ENCODE measurements at regions not wholly inside any gene's neighbourhood (a gene's known extent, or its start where the extent isn't known, plus 50 kb on each side); places are given as distances from the start of the nearest gene placed in this dataset.

DNA sequence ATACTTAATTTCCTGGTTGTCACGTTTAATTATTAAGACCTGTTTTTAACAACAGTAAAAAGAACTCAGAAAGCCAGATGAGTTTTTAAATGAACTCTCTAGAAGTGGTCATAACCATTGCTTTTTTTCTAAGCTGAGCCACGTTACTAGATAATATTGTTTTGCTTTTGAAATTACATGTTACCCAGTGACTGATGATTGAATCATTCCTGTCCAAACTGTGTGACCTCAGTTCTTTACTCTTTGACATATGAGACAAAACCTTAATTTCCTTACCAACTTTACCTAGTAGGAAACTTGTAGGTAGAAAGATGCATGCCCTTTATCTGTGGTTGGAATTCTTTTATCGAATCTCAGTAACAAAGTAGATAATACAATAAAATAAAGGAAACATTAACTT is 411.7 kb downstream of the SH3GL2 start:
- H3K4me3 Mint-ChIP-seq = no peak overlapping the region
- POLR2A ChIA-PET = no interaction called here
- DNase-seq (ENCODE audit: low spot score) (no peak), ATAC-seq (no peak)
- H3K4me1 Mint-ChIP-seq = peaks cover 14% of the 10 kb centered on the region
- CTCF ChIA-PET = interaction anchor here (0.7 kb wide), 1 partner anchor 180 kb away, joined by 3 read pairs; no protein-coding TSS in a partner anchor
- no peak overlapping the region for H3K27ac Mint-ChIP-seq
- no peaks in the 10 kb centered on the region for H3K9me3 Mint-ChIP-seq
- no peak for TF ChIP-seq ZBTB43 (CRISPR knock-in tag; IDR thresholded peaks at IDR 0.05)
- TF ChIP-seq ZNF423 (CRISPR knock-in tag; IDR thresholded peaks at IDR 0.05) = no peak
- no peak for TF ChIP-seq MYBL2 (CRISPR knock-in tag; IDR thresholded peaks at IDR 0.05)
- TF ChIP-seq ATF1 (CRISPR knock-in tag; IDR thresholded peaks at IDR 0.05) = no peak
- no peak for TF ChIP-seq SOX15 (CRISPR knock-in tag; IDR thresholded peaks at IDR 0.05)
- TF ChIP-seq GRHL2 (CRISPR knock-in tag; IDR thresholded peaks at IDR 0.05; ENCODE audit: insufficient replicate concordance, severe bottlenecking) = no peak
- TF ChIP-seq TP53 (CRISPR knock-in tag; IDR thresholded peaks at IDR 0.05) = no peak
- TF ChIP-seq, protein P1, sequence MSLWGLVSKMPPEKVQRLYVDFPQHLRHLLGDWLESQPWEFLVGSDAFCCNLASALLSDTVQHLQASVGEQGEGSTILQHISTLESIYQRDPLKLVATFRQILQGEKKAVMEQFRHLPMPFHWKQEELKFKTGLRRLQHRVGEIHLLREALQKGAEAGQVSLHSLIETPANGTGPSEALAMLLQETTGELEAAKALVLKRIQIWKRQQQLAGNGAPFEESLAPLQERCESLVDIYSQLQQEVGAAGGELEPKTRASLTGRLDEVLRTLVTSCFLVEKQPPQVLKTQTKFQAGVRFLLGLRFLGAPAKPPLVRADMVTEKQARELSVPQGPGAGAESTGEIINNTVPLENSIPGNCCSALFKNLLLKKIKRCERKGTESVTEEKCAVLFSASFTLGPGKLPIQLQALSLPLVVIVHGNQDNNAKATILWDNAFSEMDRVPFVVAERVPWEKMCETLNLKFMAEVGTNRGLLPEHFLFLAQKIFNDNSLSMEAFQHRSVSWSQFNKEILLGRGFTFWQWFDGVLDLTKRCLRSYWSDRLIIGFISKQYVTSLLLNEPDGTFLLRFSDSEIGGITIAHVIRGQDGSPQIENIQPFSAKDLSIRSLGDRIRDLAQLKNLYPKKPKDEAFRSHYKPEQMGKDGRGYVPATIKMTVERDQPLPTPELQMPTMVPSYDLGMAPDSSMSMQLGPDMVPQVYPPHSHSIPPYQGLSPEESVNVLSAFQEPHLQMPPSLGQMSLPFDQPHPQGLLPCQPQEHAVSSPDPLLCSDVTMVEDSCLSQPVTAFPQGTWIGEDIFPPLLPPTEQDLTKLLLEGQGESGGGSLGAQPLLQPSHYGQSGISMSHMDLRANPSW (CRISPR knock-in tag; conservative IDR thresholded peaks at IDR 0.05; ENCODE audit: low read depth) = no peak
- TF ChIP-seq ZNF396 (CRISPR knock-in tag; IDR thresholded peaks at IDR 0.05; ENCODE audit: borderline replicate concordance) = no peak
- no peak for TF ChIP-seq PRRX2 (CRISPR knock-in tag; IDR thresholded peaks at IDR 0.05)
- TF ChIP-seq E2F5 (CRISPR knock-in tag; IDR thresholded peaks at IDR 0.05) = no peak
- TF ChIP-seq ATF6 (CRISPR knock-in tag; IDR thresholded peaks at IDR 0.05) = no peak
- TF ChIP-seq, protein P2, sequence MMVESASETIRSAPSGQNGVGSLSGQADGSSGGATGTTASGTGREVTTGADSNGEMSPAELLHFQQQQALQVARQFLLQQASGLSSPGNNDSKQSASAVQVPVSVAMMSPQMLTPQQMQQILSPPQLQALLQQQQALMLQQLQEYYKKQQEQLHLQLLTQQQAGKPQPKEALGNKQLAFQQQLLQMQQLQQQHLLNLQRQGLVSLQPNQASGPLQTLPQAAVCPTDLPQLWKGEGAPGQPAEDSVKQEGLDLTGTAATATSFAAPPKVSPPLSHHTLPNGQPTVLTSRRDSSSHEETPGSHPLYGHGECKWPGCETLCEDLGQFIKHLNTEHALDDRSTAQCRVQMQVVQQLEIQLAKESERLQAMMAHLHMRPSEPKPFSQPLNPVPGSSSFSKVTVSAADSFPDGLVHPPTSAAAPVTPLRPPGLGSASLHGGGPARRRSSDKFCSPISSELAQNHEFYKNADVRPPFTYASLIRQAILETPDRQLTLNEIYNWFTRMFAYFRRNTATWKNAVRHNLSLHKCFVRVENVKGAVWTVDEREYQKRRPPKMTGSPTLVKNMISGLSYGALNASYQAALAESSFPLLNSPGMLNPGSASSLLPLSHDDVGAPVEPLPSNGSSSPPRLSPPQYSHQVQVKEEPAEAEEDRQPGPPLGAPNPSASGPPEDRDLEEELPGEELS (CRISPR knock-in tag; IDR thresholded peaks at IDR 0.05) = no peak
- no peak for TF ChIP-seq ZBTB21 (CRISPR knock-in tag; IDR thresholded peaks at IDR 0.05; ENCODE audit: borderline replicate concordance)
- TF ChIP-seq SMAD4 (CRISPR knock-in tag; IDR thresholded peaks at IDR 0.05) = no peak
- no peak for TF ChIP-seq SMAD3 (CRISPR knock-in tag; IDR thresholded peaks at IDR 0.05; ENCODE audit: borderline replicate concordance)
- no peaks in the 10 kb centered on the region for H3K27me3 Mint-ChIP-seq (ENCODE audit: low read depth)
- H3K36me3 Mint-ChIP-seq = no peaks in the 10 kb centered on the region

GRCh38 chr9:17993024-17993423 is 414.2 kb downstream of the SH3GL2 start:
- ChIA-PET POLR2A (no interaction called here), CTCF (no interaction called here)
- no peak for ATAC-seq
- peaks cover 14% of the 10 kb centered on the region for H3K4me1 Mint-ChIP-seq
- no peaks in the 10 kb centered on the region for H3K9me3 Mint-ChIP-seq
- H3K27ac Mint-ChIP-seq = no peak overlapping the region
- no peak for DNase-seq (ENCODE audit: low spot score)
- no peaks in the 10 kb centered on the region for H3K36me3 Mint-ChIP-seq
- no peak for TF ChIP-seq ELF4 (CRISPR knock-in tag; IDR thresholded peaks at IDR 0.05; ENCODE audit: low read depth)
- no peak for TF ChIP-seq KAT7 (CRISPR knock-in tag; IDR thresholded peaks at IDR 0.05; ENCODE audit: borderline replicate concordance)
- TF ChIP-seq HMGXB4 (CRISPR knock-in tag; IDR thresholded peaks at IDR 0.05) = no peak
- no peak for TF ChIP-seq NFYB (CRISPR knock-in tag; conservative IDR thresholded peaks at IDR 0.05; ENCODE audit: low read depth)
- TF ChIP-seq ZNF416 (CRISPR knock-in tag; IDR thresholded peaks at IDR 0.05) = no peak
- no peak for TF ChIP-seq ZNF532 (CRISPR knock-in tag; IDR thresholded peaks at IDR 0.05; ENCODE audit: borderline replicate concordance)
- no peak overlapping the region for H3K4me3 Mint-ChIP-seq
- H3K27me3 Mint-ChIP-seq (ENCODE audit: low read depth) = no peaks in the 10 kb centered on the region; the same call in 1 of the 2 replicates

Measured in WTC11 (cell line).